ENCODE measurements at regions not wholly inside any gene's neighbourhood (a gene's known extent, or its start where the extent isn't known, plus 50 kb on each side); places are given as distances from the start of the nearest gene placed in this dataset.

- TF ChIP-seq ZNF274 (IDR thresholded peaks at IDR 0.05; ENCODE audit: low read depth, low read length), result no peak
- TF ChIP-seq YY1 (IDR thresholded peaks at IDR 0.05; ENCODE audit: insufficient read depth, insufficient read length), result no peak
Measured at GRCh38 chr1:29767088-29767685, 530.9 kb downstream of the PTPRU start.

Measured in NT2/D1 (cell line).